CD4-positive, alpha-beta memory T cell (primary cell): ENCODE measurements at regions not wholly inside any gene's neighbourhood (a gene's known extent, or its start where the extent isn't known, plus 50 kb on each side); places are given as distances from the start of the nearest gene placed in this dataset.

Experiments used
- CTCF ChIA-PET: fragments of 350-600 bp; sonication (Branson Sonifier 250); formaldehyde crosslinking; loops from one replicate; lab custom pipeline; 2021; ENCODE audit warnings: inconsistent platforms; ENCODE audit not compliant: partially characterized antibody; lab: Charles Lee
- POLR2A ChIA-PET: fragments of 350-600 bp; sonication (Branson Sonifier 250); formaldehyde crosslinking; loops from one replicate; lab custom pipeline; 2021; ENCODE audit not compliant: partially characterized antibody; lab: Charles Lee
- DNase-seq, 5 donors: peaks; one replicate each; pipeline versions ENCODE4 v3.0.0 to v3.0.0-alpha.2; 2020 to 2022; ENCODE audit warnings: mixed read lengths in 1 of 5
- H3K27ac ChIP-seq: one replicate; pipeline ENCODE4 v1.7.0; 2013; ENCODE audit warnings: low read depth, low read length
- H3K27me3 ChIP-seq: 2 replicates; pipeline ENCODE4 v1.7.0; 2013; ENCODE audit warnings: mild to moderate bottlenecking, low read length, moderate library complexity; ENCODE audit not compliant: insufficient read depth
- H3K36me3 ChIP-seq: 2 replicates; pipeline ENCODE4 v1.7.0; 2013; ENCODE audit warnings: mild to moderate bottlenecking, low read length, moderate library complexity; ENCODE audit not compliant: insufficient read depth
- H3K4me1 ChIP-seq: 2 replicates; pipeline ENCODE4 v1.7.0; 2013; ENCODE audit warnings: mild to moderate bottlenecking, low read length, moderate library complexity; ENCODE audit not compliant: insufficient read depth
- H3K4me3 ChIP-seq, 2 donors: one replicate each; pipeline ENCODE4 v1.7.0; 2013; ENCODE audit warnings: low read length in 2 of 2, mild to moderate bottlenecking in 1 of 2
- H3K9me3 ChIP-seq, 2 donors: one replicate each; pipeline ENCODE4 v1.7.0; 2013; ENCODE audit warnings: low read length in 2 of 2, control low read depth in 1 of 2; ENCODE audit not compliant: control insufficient read depth in 1 of 2
- H3K27ac Mint-ChIP-seq, 7 donors: one replicate each; pipeline ENCODE4 v1.8.0; 2020 to 2021; ENCODE audit warnings: mixed read lengths in 7 of 7, mild to moderate bottlenecking in 6 of 7, inconsistent platforms in 3 of 7, moderate library complexity in 3 of 7
- H3K27me3 Mint-ChIP-seq, 2 donors: one replicate each; pipeline ENCODE4 v1.8.0; 2020 to 2021; ENCODE audit warnings: mixed read lengths in 2 of 2
- H3K36me3 Mint-ChIP-seq, 2 donors: one replicate each; pipeline ENCODE4 v1.8.0; 2020 to 2021; ENCODE audit warnings: mixed read lengths in 2 of 2, inconsistent platforms in 1 of 2, mild to moderate bottlenecking in 1 of 2
- H3K4me1 Mint-ChIP-seq, 4 donors: one replicate each; pipeline ENCODE4 v1.8.0; 2020 to 2021; ENCODE audit warnings: mixed read lengths in 4 of 4, mild to moderate bottlenecking in 1 of 4
- H3K4me3 Mint-ChIP-seq, 8 donors: one replicate each; pipeline ENCODE4 v1.8.0; 2020 to 2021; ENCODE audit warnings: mixed read lengths in 8 of 8, mild to moderate bottlenecking in 7 of 8, moderate library complexity in 6 of 8, inconsistent platforms in 3 of 8
- H3K9me3 Mint-ChIP-seq, 8 donors: one replicate each; pipeline ENCODE4 v1.8.0; 2020 to 2021; ENCODE audit warnings: mixed read lengths in 8 of 8, mild to moderate bottlenecking in 5 of 8, inconsistent platforms in 3 of 8, moderate library complexity in 1 of 8
- intact Hi-C: fragments of 100-400 bp; cut with micrococcal nuclease; formaldehyde crosslinking; loops from one replicate; pipeline ENCODE4 v1.15.1; 2023

DNA sequence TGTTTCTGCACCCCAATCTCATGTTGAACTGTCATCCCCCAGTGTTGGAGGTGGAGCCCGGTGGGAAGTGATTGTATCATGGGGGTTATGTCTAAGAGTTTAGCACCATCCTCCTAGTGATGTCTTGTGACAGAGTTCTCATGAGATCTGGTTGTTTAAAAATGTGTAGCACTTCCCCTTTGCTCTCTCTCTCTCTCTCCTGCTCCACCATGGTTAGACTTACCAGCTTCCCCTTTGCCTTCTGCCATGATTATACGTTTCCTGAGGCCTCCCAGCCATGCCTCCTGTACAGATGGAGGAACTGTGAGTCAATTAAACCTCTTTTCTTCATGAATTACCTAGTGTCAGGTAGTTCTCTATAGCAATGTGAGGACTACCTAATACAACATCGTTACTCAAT lies 396.9 kb upstream of the LRATD1 start:
- Histone ChIP-seq H3K27me3 (no peaks in the 10 kb centered on the region), H3K4me3 (no peak overlapping the region), H3K4me1 (no peaks in the 10 kb centered on the region), H3K9me3 (no peaks in the 10 kb centered on the region), H3K36me3 (no peaks in the 10 kb centered on the region), H3K27ac (no peak overlapping the region)
- intact Hi-C loops = no loop called here
- Mint-ChIP-seq H3K27ac (no peak overlapping the region), H3K9me3 (peaks cover 0 to 11% (median 4%) of the 10 kb centered on the region in 8 donors), H3K27me3 (no peaks in the 10 kb centered on the region), H3K36me3 (no peaks in the 10 kb centered on the region), H3K4me3 (no peak overlapping the region), H3K4me1 (no peaks in the 10 kb centered on the region)
- peak in 1 of 5 donors; percentile 9 for DNase-seq
- ChIA-PET CTCF (no interaction called here), POLR2A (no interaction called here)

DNA sequence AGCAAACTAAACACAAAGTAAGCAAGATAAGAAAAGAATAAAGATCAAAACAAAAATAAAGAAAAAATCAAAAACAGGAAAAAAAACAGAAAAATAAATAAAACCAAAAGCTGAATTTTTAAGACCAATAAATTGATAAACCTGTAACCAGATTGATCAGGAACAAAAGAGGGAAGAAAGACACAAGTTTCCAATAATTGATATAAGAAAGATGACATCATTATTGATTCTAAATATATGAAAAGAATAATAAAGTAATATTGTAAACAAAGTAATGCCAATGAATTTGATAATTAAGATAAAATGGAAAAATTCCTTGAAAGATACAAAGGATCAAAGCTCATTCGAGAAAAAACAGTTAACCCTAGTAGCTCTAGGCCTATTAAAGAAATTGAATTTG lies 394.6 kb upstream of the LRATD1 start:
- POLR2A ChIA-PET = no interaction called here
- Mint-ChIP-seq H3K27ac (no peak overlapping the region), H3K4me3 (no peak overlapping the region), H3K9me3 (peaks cover 0 to 8% (median 4%) of the 10 kb centered on the region in 8 donors), H3K36me3 (no peaks in the 10 kb centered on the region), H3K27me3 (no peaks in the 10 kb centered on the region), H3K4me1 (no peaks in the 10 kb centered on the region)
- CTCF ChIA-PET = no interaction called here
- H3K27me3 ChIP-seq = no peaks in the 10 kb centered on the region
- DNase-seq = no peak
- no peak overlapping the region for H3K27ac ChIP-seq
- no peak overlapping the region for H3K4me3 ChIP-seq
- H3K36me3 ChIP-seq = no peaks in the 10 kb centered on the region
- intact Hi-C loops = no loop called here
- H3K4me1 ChIP-seq = no peaks in the 10 kb centered on the region
- H3K9me3 ChIP-seq = no peaks in the 10 kb centered on the region

DNA sequence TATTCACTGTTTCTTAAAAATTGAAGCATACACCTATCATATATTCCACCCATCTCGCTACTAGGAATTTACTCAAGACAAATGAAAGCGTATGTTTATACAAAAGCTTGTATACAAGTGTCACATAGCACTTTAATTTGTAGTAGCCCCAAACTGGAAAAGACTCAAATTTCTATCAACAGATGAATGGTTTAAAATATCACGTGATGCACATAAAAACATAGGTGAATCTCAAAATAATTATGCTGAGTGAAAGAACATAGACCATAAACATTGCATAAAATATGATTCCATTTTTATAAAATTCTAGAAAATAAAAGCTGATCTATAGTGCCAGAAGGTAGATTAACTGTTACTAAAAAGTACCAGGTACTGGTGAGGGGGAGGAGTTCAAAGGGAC lies 392.9 kb upstream of the LRATD1 start:
- ChIA-PET POLR2A (no interaction called here), CTCF (no interaction called here)
- H3K4me3 Mint-ChIP-seq = no peak overlapping the region
- H3K36me3 Mint-ChIP-seq = no peaks in the 10 kb centered on the region
- no peaks in the 10 kb centered on the region for H3K27me3 Mint-ChIP-seq
- no peaks in the 10 kb centered on the region for H3K4me1 Mint-ChIP-seq
- DNase-seq = no peak
- Histone ChIP-seq H3K4me3 (no peak overlapping the region), H3K4me1 (no peaks in the 10 kb centered on the region), H3K9me3 (no peaks in the 10 kb centered on the region), H3K27me3 (no peaks in the 10 kb centered on the region), H3K27ac (no peak overlapping the region), H3K36me3 (no peaks in the 10 kb centered on the region)
- H3K9me3 Mint-ChIP-seq = peaks cover 0 to 5% (median 4%) of the 10 kb centered on the region in 8 donors
- H3K27ac Mint-ChIP-seq = no peak overlapping the region
- intact Hi-C loops = no loop called here

DNA sequence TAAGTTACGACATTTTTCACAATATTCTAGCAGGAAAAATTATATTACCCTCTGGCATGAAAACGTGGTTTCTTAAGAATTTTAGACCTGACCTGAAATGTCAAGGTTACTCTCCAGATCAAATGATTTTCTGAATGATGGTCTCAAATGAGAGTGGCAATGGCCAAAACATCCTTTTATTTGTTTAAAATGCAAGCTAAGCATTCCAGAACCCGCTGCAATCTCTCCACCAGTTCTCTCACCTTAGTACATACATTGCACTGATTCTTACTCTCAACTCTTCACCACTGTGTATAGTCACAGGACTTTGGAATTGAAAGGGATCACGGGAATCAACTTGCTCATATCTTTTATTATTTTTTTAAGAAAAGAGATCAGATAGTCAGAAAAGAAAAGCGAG lies 391.6 kb upstream of the LRATD1 start:
- CTCF ChIA-PET = no interaction called here
- Histone ChIP-seq H3K4me1 (no peaks in the 10 kb centered on the region), H3K36me3 (no peaks in the 10 kb centered on the region), H3K27ac (no peak overlapping the region), H3K27me3 (no peaks in the 10 kb centered on the region), H3K9me3 (no peaks in the 10 kb centered on the region), H3K4me3 (no peak overlapping the region)
- H3K4me3 Mint-ChIP-seq = no peak overlapping the region
- H3K36me3 Mint-ChIP-seq = no peaks in the 10 kb centered on the region
- no peak overlapping the region for H3K27ac Mint-ChIP-seq
- H3K27me3 Mint-ChIP-seq = no peaks in the 10 kb centered on the region
- no peak for DNase-seq
- intact Hi-C loops = no loop called here
- POLR2A ChIA-PET = no interaction called here
- H3K4me1 Mint-ChIP-seq = no peaks in the 10 kb centered on the region
- H3K9me3 Mint-ChIP-seq = peaks cover 0 to 6% (median 2%) of the 10 kb centered on the region in 8 donors

DNA sequence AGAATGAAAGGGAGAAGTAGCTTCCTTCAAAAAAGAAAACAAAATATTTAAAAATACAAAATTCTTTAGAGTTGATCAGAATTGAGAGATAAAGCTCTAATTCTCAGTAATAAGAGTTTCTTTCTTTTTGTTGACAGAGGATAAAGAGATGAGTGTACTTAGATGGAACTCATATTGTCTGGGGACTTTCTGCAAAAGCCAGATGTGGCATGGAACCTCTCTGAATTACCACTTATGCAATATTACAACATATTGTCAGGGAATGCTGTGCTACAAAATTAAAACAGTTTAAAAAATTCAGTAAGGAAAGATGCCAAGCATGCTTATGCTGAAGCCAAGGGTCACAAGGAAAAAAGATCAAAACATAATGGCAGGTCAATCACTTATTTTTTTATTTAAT lies 386.6 kb upstream of the LRATD1 start:
- no peak for DNase-seq
- Mint-ChIP-seq H3K4me3 (no peak overlapping the region), H3K9me3 (peaks cover 0 to 10% (median 2%) of the 10 kb centered on the region in 8 donors), H3K36me3 (no peaks in the 10 kb centered on the region), H3K27me3 (no peaks in the 10 kb centered on the region), H3K4me1 (no peaks in the 10 kb centered on the region), H3K27ac (no peak overlapping the region)
- intact Hi-C loops = no loop called here
- no peaks in the 10 kb centered on the region for H3K9me3 ChIP-seq
- no peak overlapping the region for H3K27ac ChIP-seq
- ChIA-PET POLR2A (no interaction called here), CTCF (no interaction called here)
- no peaks in the 10 kb centered on the region for H3K36me3 ChIP-seq
- H3K4me1 ChIP-seq = no peaks in the 10 kb centered on the region
- H3K27me3 ChIP-seq = no peaks in the 10 kb centered on the region
- no peak overlapping the region for H3K4me3 ChIP-seq

DNA sequence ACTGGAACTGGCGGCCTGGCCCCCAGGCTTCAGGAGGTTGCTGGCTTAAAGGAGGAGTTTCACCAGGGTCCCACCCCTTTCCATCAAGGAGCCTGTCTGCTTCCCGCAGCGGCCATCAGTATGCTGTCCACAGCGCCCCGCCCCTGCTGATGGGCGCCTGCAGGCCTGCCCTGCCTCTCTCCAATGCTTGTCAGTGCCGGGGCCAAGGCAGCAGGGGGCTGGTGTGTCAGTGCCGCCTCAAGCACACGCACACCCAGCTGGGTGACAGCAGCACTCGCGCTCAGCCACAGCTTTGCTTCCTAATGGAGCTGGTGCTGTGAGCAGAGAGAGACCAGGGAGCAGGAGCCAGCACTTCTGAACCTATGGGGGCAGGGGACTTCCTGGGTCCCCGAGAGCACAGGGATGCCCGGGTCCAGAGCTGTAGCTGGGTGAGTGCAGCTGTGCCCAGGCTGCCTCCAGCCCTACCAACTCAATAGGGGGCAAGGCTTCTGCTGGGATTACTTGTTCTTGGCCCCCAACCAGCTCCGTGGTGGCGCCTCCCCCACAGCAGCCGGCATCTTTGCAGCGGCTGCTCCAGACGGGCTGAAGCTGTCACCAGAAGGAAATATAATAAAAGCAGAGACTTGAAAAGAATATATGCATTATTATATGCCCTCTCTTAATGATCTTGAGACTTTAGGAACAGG lies 377.2 kb upstream of the LRATD1 start:
- no peak overlapping the region for H3K4me3 Mint-ChIP-seq
- Histone ChIP-seq H3K36me3 (no peaks in the 10 kb centered on the region), H3K4me3 (no peak overlapping the region), H3K27ac (no peak overlapping the region), H3K4me1 (no peaks in the 10 kb centered on the region), H3K27me3 (no peaks in the 10 kb centered on the region), H3K9me3 (no peaks in the 10 kb centered on the region)
- no peak for DNase-seq
- H3K27me3 Mint-ChIP-seq = no peaks in the 10 kb centered on the region
- no peaks in the 10 kb centered on the region for H3K4me1 Mint-ChIP-seq
- ChIA-PET CTCF (no interaction called here), POLR2A (no interaction called here)
- H3K9me3 Mint-ChIP-seq = peaks cover 0 to 9% (median 3%) of the 10 kb centered on the region in 8 donors
- no peaks in the 10 kb centered on the region for H3K36me3 Mint-ChIP-seq
- H3K27ac Mint-ChIP-seq = no peak overlapping the region
- intact Hi-C loops = no loop called here

DNA sequence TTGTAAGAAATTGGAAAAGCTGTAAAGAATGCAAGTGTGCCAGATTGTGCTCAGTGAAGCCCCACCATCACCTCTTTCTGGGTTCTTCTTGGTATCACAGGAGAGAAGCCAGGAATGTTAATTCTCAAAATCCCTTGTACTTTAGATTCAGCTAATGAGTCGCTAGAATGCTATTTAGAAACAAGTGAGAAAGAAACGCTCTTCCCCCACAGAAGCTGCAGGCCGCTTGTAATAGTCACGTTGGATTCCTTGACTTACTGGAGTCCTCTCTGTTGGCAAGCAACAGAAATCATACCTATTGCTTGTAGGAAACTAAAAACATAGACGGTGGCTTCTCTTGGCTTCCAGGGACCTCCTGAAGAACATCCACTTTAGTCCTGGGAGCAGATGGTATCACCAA lies 375.6 kb upstream of the LRATD1 start:
- no peaks in the 10 kb centered on the region for H3K36me3 ChIP-seq
- H3K4me3 Mint-ChIP-seq = no peak overlapping the region
- peaks cover 0 to 4% (median 2%) of the 10 kb centered on the region in 8 donors for H3K9me3 Mint-ChIP-seq
- H3K27me3 ChIP-seq = no peaks in the 10 kb centered on the region
- no peaks in the 10 kb centered on the region for H3K4me1 Mint-ChIP-seq
- H3K27ac Mint-ChIP-seq = no peak overlapping the region
- intact Hi-C loops = no loop called here
- H3K4me1 ChIP-seq = no peaks in the 10 kb centered on the region
- CTCF ChIA-PET = no interaction called here
- no peaks in the 10 kb centered on the region for H3K36me3 Mint-ChIP-seq
- no peak overlapping the region for H3K4me3 ChIP-seq
- DNase-seq = no peak
- no peaks in the 10 kb centered on the region for H3K27me3 Mint-ChIP-seq
- H3K27ac ChIP-seq = no peak overlapping the region
- no peaks in the 10 kb centered on the region for H3K9me3 ChIP-seq
- POLR2A ChIA-PET = no interaction called here
